H9 (cell line): ENCODE measurements at regions not wholly inside any gene's neighbourhood (a gene's known extent, or its start where the extent isn't known, plus 50 kb on each side); places are given as distances from the start of the nearest gene placed in this dataset.

Experiments used
- DNase-seq: peaks from one replicate; pipeline ENCODE4 v3.0.0-alpha.2; 2017
- H2AFZ ChIP-seq: one replicate; pipeline ENCODE4 v1.6.1; 2013; ENCODE audit warnings: mild to moderate bottlenecking, low read length, control low read depth, moderate library complexity
- H2AK5ac ChIP-seq: 2 replicates; pipeline ENCODE4 v1.6.1; 2013; ENCODE audit warnings: low read length, control low read depth, mixed read lengths; ENCODE audit not compliant: insufficient read length
- H2BK120ac ChIP-seq: one replicate; pipeline ENCODE4 v1.6.1; 2013; ENCODE audit warnings: low read depth, mild to moderate bottlenecking, low read length, control low read depth, inconsistent platforms; ENCODE audit not compliant: poor library complexity, severe bottlenecking
- H2BK12ac ChIP-seq: 2 replicates; pipeline ENCODE4 v1.6.1; 2013; ENCODE audit warnings: low read length, control low read depth, mixed read lengths, low read depth; ENCODE audit not compliant: insufficient read length
- H2BK15ac ChIP-seq: 2 replicates; pipeline ENCODE4 v1.6.1; 2013; ENCODE audit warnings: low read depth, low read length, control low read depth
- H2BK20ac ChIP-seq: one replicate; pipeline ENCODE4 v1.6.1; 2013; ENCODE audit warnings: low read depth, mild to moderate bottlenecking, low read length, control low read depth, inconsistent platforms; ENCODE audit not compliant: poor library complexity, severe bottlenecking
- H2BK5ac ChIP-seq: 2 replicates; pipeline ENCODE4 v1.6.1; 2013; ENCODE audit warnings: low read length, control low read depth, mixed read lengths; ENCODE audit not compliant: insufficient read length
- H3K14ac ChIP-seq: 2 replicates; pipeline ENCODE4 v1.6.1; 2013; ENCODE audit warnings: low read length, control low read depth; ENCODE audit not compliant: insufficient read depth
- H3K18ac ChIP-seq: 2 replicates; pipeline ENCODE4 v1.6.1; 2013; ENCODE audit warnings: low read depth, mild to moderate bottlenecking, mixed read lengths, low read length, control low read depth; ENCODE audit not compliant: insufficient read length
- H3K23ac ChIP-seq: 2 replicates; pipeline ENCODE4 v1.6.1; 2013; ENCODE audit warnings: low read length, control low read depth, mixed read lengths, low read depth; ENCODE audit not compliant: insufficient read length
- H3K23me2 ChIP-seq: 2 replicates; pipeline ENCODE4 v1.6.1; 2013; ENCODE audit warnings: low read depth, mild to moderate bottlenecking, mixed read lengths, low read length, control low read depth; ENCODE audit not compliant: insufficient read length, poor library complexity, severe bottlenecking
- H3K27ac ChIP-seq: 2 replicates; pipeline ENCODE4 v1.5.1; 2013; ENCODE audit warnings: low read length, control low read depth, mixed read lengths, low read depth; ENCODE audit not compliant: insufficient read length
- H3K27me3 ChIP-seq: 2 replicates; pipeline ENCODE4 v1.6.1; 2013; ENCODE audit warnings: low read length, control low read depth, inconsistent platforms; ENCODE audit not compliant: insufficient read depth
- H3K4ac ChIP-seq: 2 replicates; pipeline ENCODE4 v1.6.1; 2013; ENCODE audit warnings: low read depth, mild to moderate bottlenecking, control low read depth, inconsistent platforms, low read length, moderate library complexity
- H3K4me1 ChIP-seq: 2 replicates; pipeline ENCODE4 v1.6.1; 2013; ENCODE audit warnings: low read length, control low read depth, inconsistent platforms; ENCODE audit not compliant: insufficient read depth
- H3K4me2 ChIP-seq: 2 replicates; pipeline ENCODE4 v1.6.1; 2013; ENCODE audit warnings: low read length, control low read depth, mixed read lengths; ENCODE audit not compliant: insufficient read length, insufficient read depth
- H3K56ac ChIP-seq: 2 replicates; pipeline ENCODE4 v1.6.1; 2013; ENCODE audit warnings: low read depth, mild to moderate bottlenecking, mixed read lengths, low read length, control low read depth; ENCODE audit not compliant: insufficient read length
- H3K79me1 ChIP-seq: 2 replicates; pipeline ENCODE4 v1.6.1; 2013; ENCODE audit warnings: low read depth, mild to moderate bottlenecking, moderate library complexity, low read length, control low read depth, inconsistent platforms; ENCODE audit not compliant: insufficient read depth, poor library complexity, severe bottlenecking
- H3K79me2 ChIP-seq: 2 replicates; pipeline ENCODE4 v1.6.1; 2013; ENCODE audit warnings: low read length, control low read depth, inconsistent platforms; ENCODE audit not compliant: insufficient read depth
- H3K9ac ChIP-seq: 2 replicates; pipeline ENCODE4 v1.6.1; 2013; ENCODE audit warnings: low read length, control low read depth, mixed read lengths; ENCODE audit not compliant: insufficient read length; ENCODE audit errors: extremely low read depth
- H3K9me3 ChIP-seq: one replicate; pipeline ENCODE4 v1.6.1; 2013; ENCODE audit warnings: low read depth, low read length, inconsistent platforms; ENCODE audit not compliant: control insufficient read depth
- H3T11ph ChIP-seq: one replicate; pipeline ENCODE4 v1.6.1; 2013; ENCODE audit warnings: mild to moderate bottlenecking, low read length, control low read depth, inconsistent platforms
- H4K20me1 ChIP-seq: one replicate; pipeline ENCODE4 v1.6.1; 2013; ENCODE audit not compliant: control insufficient read depth, insufficient read length, insufficient read depth
- H4K5ac ChIP-seq: 2 replicates; pipeline ENCODE4 v1.6.1; 2013; ENCODE audit warnings: low read depth, mild to moderate bottlenecking, mixed read lengths, low read length, control low read depth; ENCODE audit not compliant: insufficient read length
- H4K8ac ChIP-seq: replicated peaks from 2 replicates; pipeline ENCODE4 v1.6.1; 2013; ENCODE audit warnings: low read length, control low read depth, mixed read lengths, low read depth; ENCODE audit not compliant: insufficient read length
- H4K91ac ChIP-seq: 2 replicates; pipeline ENCODE4 v1.6.1; 2013; ENCODE audit warnings: low read depth, mild to moderate bottlenecking, moderate library complexity, mixed read lengths, low read length, control low read depth; ENCODE audit not compliant: insufficient read length
- H3K27ac Mint-ChIP-seq, 3 experiments: 2 replicates in 2 of 3; 3 replicates in 1 of 3; pipeline ENCODE4 v1.8.0; 2020 to 2021; ENCODE audit warnings: mixed read lengths in 3 of 3, mild to moderate bottlenecking in 1 of 3, moderate library complexity in 1 of 3
- H3K27me3 Mint-ChIP-seq: 2 replicates; pipeline ENCODE4 v1.8.0; 2021; ENCODE audit warnings: low read depth, mild to moderate bottlenecking, moderate library complexity, mixed read lengths
- H3K36me3 Mint-ChIP-seq, 3 experiments: 2 replicates in 2 of 3; 3 replicates in 1 of 3; pipeline ENCODE4 v1.8.0; 2020 to 2021; ENCODE audit warnings: low read depth in 3 of 3, mixed read lengths in 3 of 3; ENCODE audit not compliant: insufficient read depth in 1 of 3
- H3K4me1 Mint-ChIP-seq, 2 experiments: 2 replicates each; pipeline ENCODE4 v1.8.0; 2020; ENCODE audit warnings: mixed read lengths in 2 of 2
- H3K4me3 Mint-ChIP-seq, 2 experiments: 2 replicates in 1 of 2; 3 replicates in 1 of 2; pipeline ENCODE4 v1.8.0; 2020 to 2021; ENCODE audit warnings: mild to moderate bottlenecking in 2 of 2, mixed read lengths in 2 of 2, moderate library complexity in 1 of 2
- H3K9me3 Mint-ChIP-seq, 2 experiments: 2 replicates in 1 of 2; 3 replicates in 1 of 2; pipeline ENCODE4 v1.8.0; 2020; ENCODE audit warnings: mild to moderate bottlenecking in 2 of 2, mixed read lengths in 2 of 2, moderate library complexity in 1 of 2
- WGBS: extraction: QIAGEN DNeasy Blood & Tissue Kit; methylation state at CpG from one replicate; pipeline ENCODE4 v1.1.7; 2013; ENCODE audit warnings: missing lambda C conversion rate, low lambda C conversion rate, mixed read lengths; ENCODE audit not compliant: insufficient read length; ENCODE audit errors: extremely low coverage; 5-methylcytosine and 5-hydroxymethylcytosine counted together
- TF ChIP-seq, protein P1 (sequence below): fragments of 200-600 bp; sonication (generic); conservative IDR thresholded peaks from 3 replicates; pipeline ENCODE4 v1.8.0; 2021; ENCODE audit warnings: antibody characterized with exemption, mild to moderate bottlenecking

DNA sequence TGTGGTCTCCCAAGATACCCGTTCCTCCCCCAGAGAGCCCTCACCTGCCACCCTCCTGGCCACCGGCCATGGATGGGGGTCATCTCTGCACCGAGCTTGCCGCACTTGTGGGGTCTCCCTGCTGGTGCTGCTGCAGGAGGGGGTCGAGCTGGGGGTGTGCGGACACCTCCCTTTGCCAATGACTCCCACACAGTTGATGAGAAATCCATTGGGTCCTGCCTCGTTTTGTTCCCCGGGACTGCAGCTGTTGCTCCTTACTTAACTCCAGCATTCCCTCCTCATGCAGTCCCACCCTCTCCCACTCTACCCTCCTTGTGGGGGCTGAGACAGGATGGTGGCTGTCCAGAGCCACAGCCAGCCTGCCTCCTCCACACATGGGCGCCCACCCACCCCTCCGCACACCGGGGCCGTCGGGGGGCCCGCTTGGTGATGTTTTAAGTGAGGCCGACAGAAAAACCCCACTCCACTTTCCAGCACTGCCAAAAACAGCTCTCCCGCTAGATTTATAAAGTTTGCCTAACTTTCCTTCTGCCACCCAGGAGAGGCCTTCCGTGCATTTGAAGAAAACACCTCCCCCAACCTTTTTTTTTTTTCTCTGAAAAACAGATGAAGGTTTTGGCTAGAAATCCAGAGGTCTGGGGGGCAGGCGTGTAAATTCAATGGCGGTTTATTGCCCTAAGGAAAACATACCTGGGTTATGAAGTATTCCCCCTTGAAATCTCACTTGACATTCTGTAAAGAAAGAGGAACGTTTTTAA is 53.5 kb upstream of the APCDD1L start:
- Histone ChIP-seq H3K56ac (no peak overlapping the region), H4K20me1 (no peaks in the 10 kb centered on the region), H2AK5ac (no peak overlapping the region), H3K9ac (no peak overlapping the region), H3K4ac (no peak overlapping the region), H3T11ph (no peak overlapping the region), H3K18ac (no peak overlapping the region), H2AFZ (no peak overlapping the region), H2BK5ac (no peak overlapping the region), H3K14ac (no peak overlapping the region; the same call in 1 of the 2 replicates), H4K8ac (no peak overlapping the region), H3K23ac (no peak overlapping the region), H3K79me2 (no peaks in the 10 kb centered on the region), H3K27ac (no peak overlapping the region), H3K79me1 (no peaks in the 10 kb centered on the region), H3K4me1 (no peaks in the 10 kb centered on the region), H4K5ac (no peak overlapping the region), H3K9me3 (no peaks in the 10 kb centered on the region), H2BK120ac (no peak overlapping the region), H3K27me3 (no peaks in the 10 kb centered on the region), H3K4me2 (no peak overlapping the region), H2BK12ac (no peak overlapping the region), H2BK20ac (no peak overlapping the region), H2BK15ac (no peak overlapping the region), H3K23me2 (no peaks in the 10 kb centered on the region), H4K91ac (no peak overlapping the region)
- TF ChIP-seq, protein P1, sequence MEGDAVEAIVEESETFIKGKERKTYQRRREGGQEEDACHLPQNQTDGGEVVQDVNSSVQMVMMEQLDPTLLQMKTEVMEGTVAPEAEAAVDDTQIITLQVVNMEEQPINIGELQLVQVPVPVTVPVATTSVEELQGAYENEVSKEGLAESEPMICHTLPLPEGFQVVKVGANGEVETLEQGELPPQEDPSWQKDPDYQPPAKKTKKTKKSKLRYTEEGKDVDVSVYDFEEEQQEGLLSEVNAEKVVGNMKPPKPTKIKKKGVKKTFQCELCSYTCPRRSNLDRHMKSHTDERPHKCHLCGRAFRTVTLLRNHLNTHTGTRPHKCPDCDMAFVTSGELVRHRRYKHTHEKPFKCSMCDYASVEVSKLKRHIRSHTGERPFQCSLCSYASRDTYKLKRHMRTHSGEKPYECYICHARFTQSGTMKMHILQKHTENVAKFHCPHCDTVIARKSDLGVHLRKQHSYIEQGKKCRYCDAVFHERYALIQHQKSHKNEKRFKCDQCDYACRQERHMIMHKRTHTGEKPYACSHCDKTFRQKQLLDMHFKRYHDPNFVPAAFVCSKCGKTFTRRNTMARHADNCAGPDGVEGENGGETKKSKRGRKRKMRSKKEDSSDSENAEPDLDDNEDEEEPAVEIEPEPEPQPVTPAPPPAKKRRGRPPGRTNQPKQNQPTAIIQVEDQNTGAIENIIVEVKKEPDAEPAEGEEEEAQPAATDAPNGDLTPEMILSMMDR: no peak
- H3K9me3 Mint-ChIP-seq: peaks cover 2 to 4% of the 10 kb centered on the region in 2 experiments; a peak in 2 of 5 replicates
- no CpG with 5 or more reads among the region's 20 CpGs for WGBS
- H3K27me3 Mint-ChIP-seq: peaks cover 1% of the 10 kb centered on the region; the same call in 1 of the 2 replicates
- DNase-seq: no peak
- no peak overlapping the region for H3K27ac Mint-ChIP-seq
- H3K4me3 Mint-ChIP-seq: no peak overlapping the region
- H3K36me3 Mint-ChIP-seq: peaks cover 0 to 1% (median 1%) of the 10 kb centered on the region in 3 experiments; a peak in 2 of 7 replicates
- H3K4me1 Mint-ChIP-seq: peaks cover 2 to 3% of the 10 kb centered on the region in 2 experiments; a peak in 2 of 4 replicates
